Liver (tissue), 8 donors: ENCODE measurements at regions not wholly inside any gene's neighbourhood (a gene's known extent, or its start where the extent isn't known, plus 50 kb on each side); places are given as distances from the start of the nearest gene placed in this dataset.
A peak's percentile ranks its signal among the peaks of the same experiment; 100 is the strongest.

ENCODE experiments used
- DNase-seq: peaks from one replicate; pipeline ENCODE4 v3.0.0-alpha.2; 2017; ENCODE audit warnings: low spot score
- H3K27ac ChIP-seq, 2 donors: one replicate each; pipeline ENCODE4 v1.7.0; 2013; ENCODE audit warnings: inconsistent platforms in 2 of 2, low read length in 2 of 2, control low read depth in 1 of 2, low read depth in 1 of 2, mild to moderate bottlenecking in 1 of 2
- H3K27me3 ChIP-seq, 4 donors: one replicate each; pipeline versions ENCODE4 v1.6.1 to v1.7.0; 2013; ENCODE audit warnings: low read length in 3 of 4, inconsistent platforms in 1 of 4, mild to moderate bottlenecking in 1 of 4, moderate library complexity in 1 of 4; ENCODE audit not compliant: control insufficient read depth in 4 of 4, insufficient read depth in 4 of 4
- H3K36me3 ChIP-seq, 4 donors: one replicate each; pipeline versions ENCODE4 v1.6.1 to v1.7.0; 2013; ENCODE audit warnings: low read length in 3 of 4, mild to moderate bottlenecking in 3 of 4, low read depth in 1 of 4, moderate library complexity in 1 of 4; ENCODE audit not compliant: control insufficient read depth in 4 of 4, insufficient read depth in 3 of 4
- H3K4me1 ChIP-seq, 4 donors: one replicate each; pipeline versions ENCODE4 v1.6.1 to v1.7.0; 2013; ENCODE audit warnings: low read length in 3 of 4, mild to moderate bottlenecking in 3 of 4, moderate library complexity in 1 of 4; ENCODE audit not compliant: control insufficient read depth in 4 of 4, insufficient read depth in 4 of 4
- H3K4me3 ChIP-seq, 3 donors: one replicate each; pipeline versions ENCODE4 v1.6.1 to v1.7.0; 2013; ENCODE audit warnings: low read length in 3 of 3, control low read depth in 1 of 3, low read depth in 1 of 3, mild to moderate bottlenecking in 1 of 3
- H3K9ac ChIP-seq, 2 donors: one replicate each; pipeline ENCODE4 v1.7.0; 2013; ENCODE audit warnings: low read length in 2 of 2, mild to moderate bottlenecking in 2 of 2, moderate library complexity in 2 of 2, control low read depth in 1 of 2, low read depth in 1 of 2
- H3K9me3 ChIP-seq, 4 donors: one replicate each; pipeline versions ENCODE4 v1.6.1 to v1.7.0; 2013; ENCODE audit warnings: low read length in 3 of 4; ENCODE audit not compliant: control insufficient read depth in 4 of 4
- EGR1 ChIP-seq, 2 donors: IDR thresholded peaks; 2 replicates each; pipeline ENCODE4 v1.6.1; 2016 to 2018; ENCODE audit warnings: antibody characterized with exemption in 2 of 2, low read depth in 2 of 2
- FOXA1 ChIP-seq: IDR thresholded peaks from 2 replicates; pipeline ENCODE4 v1.6.1; 2016; ENCODE audit warnings: antibody characterized with exemption
- FOXA2 ChIP-seq: IDR thresholded peaks from 2 replicates; pipeline ENCODE4 v1.6.1; 2016; ENCODE audit warnings: antibody characterized with exemption
- GABPA ChIP-seq, 2 donors: IDR thresholded peaks in 1 of 2; conservative IDR thresholded peaks in 1 of 2; 2 replicates each; pipeline ENCODE4 v1.6.1; 2016; ENCODE audit warnings: antibody characterized with exemption in 2 of 2, mild to moderate bottlenecking in 1 of 2, moderate library complexity in 1 of 2
- HNF4A ChIP-seq, 2 donors: conservative IDR thresholded peaks; 2 replicates each; pipeline ENCODE4 v1.6.1; 2016; ENCODE audit warnings: antibody characterized with exemption in 2 of 2, mild to moderate bottlenecking in 2 of 2
- HNF4G ChIP-seq: IDR thresholded peaks from 2 replicates; pipeline ENCODE4 v1.6.1; 2016; ENCODE audit warnings: antibody characterized with exemption
- JUND ChIP-seq, 2 donors: IDR thresholded peaks; 2 replicates each; pipeline ENCODE4 v1.6.1; 2016; ENCODE audit warnings: antibody characterized with exemption in 2 of 2
- NR2F2 ChIP-seq: IDR thresholded peaks from 2 replicates; pipeline ENCODE4 v1.6.1; 2016; ENCODE audit warnings: antibody characterized with exemption
- RAD21 ChIP-seq, 2 donors: IDR thresholded peaks; 2 replicates each; pipeline ENCODE4 v1.6.1; 2016; ENCODE audit warnings: antibody characterized with exemption in 2 of 2, mild to moderate bottlenecking in 2 of 2
- REST ChIP-seq: IDR thresholded peaks from 2 replicates; pipeline ENCODE4 v1.6.1; 2016; ENCODE audit warnings: antibody characterized with exemption, mild to moderate bottlenecking
- RXRA ChIP-seq, 2 donors: IDR thresholded peaks; 2 replicates each; pipeline ENCODE4 v1.6.1; 2017 to 2018; ENCODE audit warnings: antibody characterized with exemption in 2 of 2, mild to moderate bottlenecking in 1 of 2
- SP1 ChIP-seq: IDR thresholded peaks from 2 replicates; pipeline ENCODE4 v1.6.1; 2018; ENCODE audit warnings: antibody characterized with exemption, mild to moderate bottlenecking
- TAF1 ChIP-seq: conservative IDR thresholded peaks from 2 replicates; pipeline ENCODE4 v1.6.1; 2016; ENCODE audit warnings: antibody characterized with exemption, mild to moderate bottlenecking
- YY1 ChIP-seq: IDR thresholded peaks from 2 replicates; pipeline ENCODE4 v1.6.1; 2016; ENCODE audit warnings: antibody characterized with exemption, mild to moderate bottlenecking
- ZBTB33 ChIP-seq: IDR thresholded peaks from 2 replicates; pipeline ENCODE4 v1.6.1; 2016; ENCODE audit warnings: antibody characterized with exemption
- WGBS: extraction: QIAGEN DNeasy Blood & Tissue Kit; methylation state at CpG from one replicate; pipeline ENCODE4 v1.1.7; 2013; 5-methylcytosine and 5-hydroxymethylcytosine counted together
- TF ChIP-seq, protein P1 (sequence below): IDR thresholded peaks from 2 replicates; pipeline ENCODE4 v1.6.1; 2016; ENCODE audit warnings: antibody characterized with exemption
- TF ChIP-seq, protein P2 (sequence below): fragments of 150-350 bp; IDR thresholded peaks from 2 replicates; pipeline ENCODE4 v1.5.1; 2017; ENCODE audit warnings: improper control_type of control experiment, low read depth, low read length; ENCODE audit not compliant: missing input control
- TF ChIP-seq, protein P3 (sequence below): IDR thresholded peaks from 2 replicates; pipeline ENCODE4 v1.6.1; 2016; ENCODE audit warnings: antibody characterized with exemption
- donor health status: healthy.
- donor health status: healthy.
- donor health status: healthy.
- donor health status: healthy.
- donor health status: healthy.

DNA sequence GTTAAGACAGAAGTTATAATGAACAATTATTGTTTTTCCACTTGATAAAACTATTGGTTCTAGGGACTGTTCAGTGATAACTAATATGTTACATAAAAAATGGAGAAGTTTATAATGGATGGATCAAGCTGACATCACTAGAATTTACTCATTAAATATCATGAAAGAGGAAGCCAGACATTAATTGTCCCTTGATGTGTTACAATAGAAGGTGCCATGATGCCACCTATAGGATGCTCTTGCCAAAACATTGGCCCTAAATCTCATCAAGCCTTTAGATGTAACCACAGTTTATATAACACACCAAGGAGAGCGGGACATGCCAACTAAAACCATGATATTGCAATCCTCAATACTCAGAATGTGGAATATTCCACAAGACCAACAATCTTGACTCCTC lies 147.9 kb upstream of the MON1B start:
- no peaks in the 10 kb centered on the region for H3K36me3 ChIP-seq
- no peaks in the 10 kb centered on the region for H3K4me1 ChIP-seq
- no peak for DNase-seq
- no peak overlapping the region for H3K27ac ChIP-seq
- H3K27me3 ChIP-seq = no peaks in the 10 kb centered on the region
- WGBS = 94% methylated on average over 1 of the region's 1 CpG
- no peak overlapping the region for H3K9ac ChIP-seq
- no peaks in the 10 kb centered on the region for H3K9me3 ChIP-seq
- TF ChIP-seq RXRA (IDR thresholded peaks at IDR 0.05) (no peak), GABPA (IDR thresholded peaks at IDR 0.05 in 1 of 2, conservative IDR thresholded peaks at IDR 0.05 in 1 of 2) (no peak), HNF4A (conservative IDR thresholded peaks at IDR 0.05) (no peak), RAD21 (IDR thresholded peaks at IDR 0.05) (peak; percentile 79 to 85), TAF1 (no peak), HNF4G (no peak)
- TF ChIP-seq, protein P1, sequence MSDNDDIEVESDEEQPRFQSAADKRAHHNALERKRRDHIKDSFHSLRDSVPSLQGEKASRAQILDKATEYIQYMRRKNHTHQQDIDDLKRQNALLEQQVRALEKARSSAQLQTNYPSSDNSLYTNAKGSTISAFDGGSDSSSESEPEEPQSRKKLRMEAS = no peak
- TF ChIP-seq, protein P2, sequence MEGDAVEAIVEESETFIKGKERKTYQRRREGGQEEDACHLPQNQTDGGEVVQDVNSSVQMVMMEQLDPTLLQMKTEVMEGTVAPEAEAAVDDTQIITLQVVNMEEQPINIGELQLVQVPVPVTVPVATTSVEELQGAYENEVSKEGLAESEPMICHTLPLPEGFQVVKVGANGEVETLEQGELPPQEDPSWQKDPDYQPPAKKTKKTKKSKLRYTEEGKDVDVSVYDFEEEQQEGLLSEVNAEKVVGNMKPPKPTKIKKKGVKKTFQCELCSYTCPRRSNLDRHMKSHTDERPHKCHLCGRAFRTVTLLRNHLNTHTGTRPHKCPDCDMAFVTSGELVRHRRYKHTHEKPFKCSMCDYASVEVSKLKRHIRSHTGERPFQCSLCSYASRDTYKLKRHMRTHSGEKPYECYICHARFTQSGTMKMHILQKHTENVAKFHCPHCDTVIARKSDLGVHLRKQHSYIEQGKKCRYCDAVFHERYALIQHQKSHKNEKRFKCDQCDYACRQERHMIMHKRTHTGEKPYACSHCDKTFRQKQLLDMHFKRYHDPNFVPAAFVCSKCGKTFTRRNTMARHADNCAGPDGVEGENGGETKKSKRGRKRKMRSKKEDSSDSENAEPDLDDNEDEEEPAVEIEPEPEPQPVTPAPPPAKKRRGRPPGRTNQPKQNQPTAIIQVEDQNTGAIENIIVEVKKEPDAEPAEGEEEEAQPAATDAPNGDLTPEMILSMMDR = peak; percentile 44
- H3K4me3 ChIP-seq = no peak overlapping the region

- H3K9me3 ChIP-seq = no peaks in the 10 kb centered on the region
- H3K27ac ChIP-seq = no peak overlapping the region
- no peak overlapping the region for H3K9ac ChIP-seq
- DNase-seq = no peak
- no peaks in the 10 kb centered on the region for H3K4me1 ChIP-seq
- H3K36me3 ChIP-seq = no peaks in the 10 kb centered on the region
- no peaks in the 10 kb centered on the region for H3K27me3 ChIP-seq
- 94% methylated on average over 4 of the region's 4 CpGs for WGBS
- TF ChIP-seq HNF4A (conservative IDR thresholded peaks at IDR 0.05) = no peak
- TF ChIP-seq ZBTB33 = no peak
- no peak for TF ChIP-seq HNF4G
- TF ChIP-seq RAD21 (IDR thresholded peaks at IDR 0.05) = no peak
- TF ChIP-seq REST = no peak
- no peak for TF ChIP-seq FOXA2
- TF ChIP-seq, protein P3, sequence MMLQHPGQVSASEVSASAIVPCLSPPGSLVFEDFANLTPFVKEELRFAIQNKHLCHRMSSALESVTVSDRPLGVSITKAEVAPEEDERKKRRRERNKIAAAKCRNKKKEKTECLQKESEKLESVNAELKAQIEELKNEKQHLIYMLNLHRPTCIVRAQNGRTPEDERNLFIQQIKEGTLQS = no peak
- no peak for TF ChIP-seq SP1
- TF ChIP-seq, protein P2 = no peak
- TF ChIP-seq FOXA1 = no peak
- TF ChIP-seq TAF1 = no peak
- no peak for TF ChIP-seq RXRA (IDR thresholded peaks at IDR 0.05)
- no peak for TF ChIP-seq EGR1 (IDR thresholded peaks at IDR 0.05; ENCODE audit: low read depth in 2 of 2)
- no peak for TF ChIP-seq JUND (IDR thresholded peaks at IDR 0.05)
- TF ChIP-seq GABPA (IDR thresholded peaks at IDR 0.05 in 1 of 2, conservative IDR thresholded peaks at IDR 0.05 in 1 of 2) = no peak
- TF ChIP-seq NR2F2 = no peak
- TF ChIP-seq, protein P1 = no peak
- no peak for TF ChIP-seq YY1
- H3K4me3 ChIP-seq = no peak overlapping the region
These were observed 144.8 kb upstream of the MON1B start for GRCh38 chr16:77046206-77046605.
